SK-N-MC (cell line): ENCODE measurements at regions not wholly inside any gene's neighbourhood (a gene's known extent, or its start where the extent isn't known, plus 50 kb on each side); places are given as distances from the start of the nearest gene placed in this dataset.

Experiments used
- DNase-seq: peaks from one replicate; pipeline ENCODE4 v3.0.0-alpha.2; 2011; ENCODE audit warnings: low read depth, low spot score
- H3K27ac ChIP-seq: fragments of 200-600 bp; sonication (generic); 2 replicates; pipeline ENCODE4 v1.5.1; 2016; ENCODE audit warnings: mixed run types
- H3K36me3 ChIP-seq: fragments of 200-600 bp; sonication (generic); 2 replicates; pipeline ENCODE4 v1.6.1; 2017; ENCODE audit warnings: antibody characterized with exemption, low read length, mixed read lengths; ENCODE audit not compliant: insufficient read depth
- H3K4me3 ChIP-seq: fragments of 200-600 bp; sonication (generic); 2 replicates; pipeline ENCODE4 v1.5.1; 2016
- H3K9ac ChIP-seq: fragments of 200-600 bp; sonication (generic); 2 replicates; pipeline ENCODE4 v1.8.0; 2017; ENCODE audit warnings: mixed run types, mixed read lengths; ENCODE audit not compliant: insufficient read length
- H3K9me3 ChIP-seq: fragments of 200-600 bp; sonication (generic); 2 replicates; pipeline ENCODE4 v1.6.1; 2017; ENCODE audit warnings: low read depth, mild to moderate bottlenecking, antibody characterized with exemption, low read length, moderate library complexity, mixed read lengths
- EZH2 ChIP-seq: fragments of 200-600 bp; sonication (generic); IDR thresholded peaks from one replicate; pipeline ENCODE4 v1.6.1; 2017; ENCODE audit warnings: antibody characterized with exemption
- FOXP2 ChIP-seq: optimal IDR thresholded peaks from 2 replicates; pipeline ENCODE3; 2011; ENCODE audit warnings: mild to moderate bottlenecking, moderate library complexity; ENCODE audit not compliant: insufficient read depth; ENCODE audit errors: extremely low read length, control extremely low read depth
- POLR2AphosphoS5 ChIP-seq: IDR thresholded peaks from 2 replicates; pipeline ENCODE4 v1.6.1; 2012; ENCODE audit warnings: mild to moderate bottlenecking, low read depth, low read length, borderline replicate concordance

DNA sequence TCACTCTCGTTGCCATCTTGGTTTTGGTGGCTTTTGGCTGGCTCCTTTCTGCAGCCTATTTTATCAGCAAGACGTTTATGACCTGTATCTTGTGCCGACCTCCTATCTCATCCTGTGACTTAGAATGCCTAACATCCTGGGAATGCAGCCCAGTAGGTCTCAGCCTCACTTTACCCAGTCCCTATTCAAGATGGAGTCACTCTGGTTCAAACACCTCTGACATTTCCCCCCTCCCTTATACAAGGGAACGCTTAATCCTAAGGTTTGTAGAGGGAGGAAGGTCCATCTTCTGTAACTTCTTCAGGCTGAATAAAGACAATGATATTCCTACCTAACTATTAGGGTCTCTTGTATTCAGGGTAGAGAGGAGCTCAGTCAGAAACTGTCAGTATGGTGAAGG is 79.3 kb upstream of the SPANXB1 start:
- H3K27ac ChIP-seq: no peak overlapping the region
- H3K9me3 ChIP-seq: no peaks in the 10 kb centered on the region
- H3K4me3 ChIP-seq: no peak overlapping the region
- H3K9ac ChIP-seq: no peak overlapping the region
- TF ChIP-seq POLR2AphosphoS5 (no peak), FOXP2 (no peak), EZH2 (no peak)
- H3K36me3 ChIP-seq: no peaks in the 10 kb centered on the region
- no peak for DNase-seq

DNA sequence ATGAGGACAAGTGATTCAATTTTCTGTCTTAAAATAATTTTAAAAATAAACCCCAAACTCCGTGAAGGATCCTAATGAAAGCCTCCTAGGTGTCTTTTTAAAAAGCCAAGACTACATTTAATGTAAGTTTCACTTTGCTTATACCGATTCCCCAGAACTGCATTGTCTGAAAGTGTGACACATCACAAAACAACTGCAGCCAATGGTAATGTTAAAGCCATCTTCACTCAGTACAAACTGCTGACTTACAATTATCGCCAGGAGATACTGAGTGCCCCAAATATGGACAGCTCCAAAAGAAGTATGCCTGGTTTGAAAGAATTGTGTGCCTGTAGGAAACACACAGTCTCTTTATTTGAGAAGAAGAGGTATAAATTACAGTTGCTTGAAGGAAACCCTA is 73.7 kb upstream of the SPANXB1 start:
- DNase-seq: no peak
- no peaks in the 10 kb centered on the region for H3K9me3 ChIP-seq
- H3K4me3 ChIP-seq: no peak overlapping the region
- no peaks in the 10 kb centered on the region for H3K36me3 ChIP-seq
- H3K27ac ChIP-seq: no peak overlapping the region
- no peak for TF ChIP-seq POLR2AphosphoS5
- no peak for TF ChIP-seq FOXP2
- TF ChIP-seq EZH2: no peak
- H3K9ac ChIP-seq: no peak overlapping the region

DNA sequence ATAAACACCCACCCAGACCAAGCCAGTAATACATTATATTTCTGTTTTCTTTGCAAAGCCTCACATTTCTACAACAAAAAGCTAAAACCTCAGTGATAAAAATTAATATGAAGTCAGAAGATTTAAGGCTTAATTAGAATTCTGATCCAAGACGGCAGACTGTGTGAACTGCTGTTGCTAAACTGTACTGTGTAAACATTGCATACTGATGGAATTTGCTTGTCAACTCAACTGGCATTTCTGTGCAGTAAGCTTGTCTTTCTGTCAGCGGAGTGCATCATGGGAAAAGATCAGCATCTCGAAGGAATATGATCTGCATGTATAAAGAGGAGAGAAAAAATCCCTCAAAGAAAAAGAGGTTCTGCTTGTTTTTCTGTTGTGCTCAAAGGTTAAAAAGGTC is 69.4 kb upstream of the SPANXB1 start:
- no peak for DNase-seq
- H3K9me3 ChIP-seq: no peaks in the 10 kb centered on the region
- no peak overlapping the region for H3K27ac ChIP-seq
- H3K9ac ChIP-seq: no peak overlapping the region
- TF ChIP-seq FOXP2 (no peak), POLR2AphosphoS5 (no peak), EZH2 (no peak)
- no peak overlapping the region for H3K4me3 ChIP-seq
- no peaks in the 10 kb centered on the region for H3K36me3 ChIP-seq

DNA sequence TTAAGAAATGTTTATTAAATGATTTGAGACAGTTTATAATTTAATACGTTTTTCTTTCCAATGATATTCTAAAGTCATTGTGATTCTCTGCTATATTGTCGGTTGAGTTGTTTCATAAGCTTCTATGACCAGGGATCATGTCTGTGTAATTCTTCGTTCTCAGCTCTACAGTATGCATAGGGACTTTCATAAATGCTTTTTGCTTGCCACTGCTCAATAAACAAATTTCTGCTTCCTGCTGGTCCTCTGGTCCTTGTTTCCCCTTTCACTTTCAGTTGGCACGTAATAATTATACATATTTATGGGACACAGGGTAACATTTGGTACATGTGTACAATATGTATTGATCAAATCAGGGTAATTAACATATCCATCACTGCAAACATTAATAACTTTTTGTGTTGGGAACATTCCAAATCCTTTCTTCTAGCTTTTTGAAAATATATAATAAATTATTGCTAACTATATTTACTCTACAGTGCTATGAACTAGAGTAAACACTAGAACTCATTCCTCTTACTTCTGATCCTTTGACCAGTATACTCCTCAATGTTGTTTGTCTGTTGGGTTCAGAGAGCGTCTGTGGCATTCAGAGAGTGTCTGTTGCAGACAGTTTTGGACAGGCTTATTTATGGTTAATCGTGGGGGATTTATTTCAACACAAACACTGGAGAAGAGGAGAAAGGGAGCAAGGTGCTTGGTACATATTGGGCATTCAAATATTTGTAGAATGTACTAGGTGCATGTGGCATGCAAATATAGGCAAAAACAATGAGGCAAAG is 68.3 kb upstream of the SPANXB1 start:
- Histone ChIP-seq H3K9me3 (no peaks in the 10 kb centered on the region), H3K9ac (no peak overlapping the region), H3K27ac (no peak overlapping the region), H3K4me3 (no peak overlapping the region), H3K36me3 (no peaks in the 10 kb centered on the region)
- DNase-seq: no peak
- TF ChIP-seq POLR2AphosphoS5: no peak
- no peak for TF ChIP-seq FOXP2
- no peak for TF ChIP-seq EZH2

DNA sequence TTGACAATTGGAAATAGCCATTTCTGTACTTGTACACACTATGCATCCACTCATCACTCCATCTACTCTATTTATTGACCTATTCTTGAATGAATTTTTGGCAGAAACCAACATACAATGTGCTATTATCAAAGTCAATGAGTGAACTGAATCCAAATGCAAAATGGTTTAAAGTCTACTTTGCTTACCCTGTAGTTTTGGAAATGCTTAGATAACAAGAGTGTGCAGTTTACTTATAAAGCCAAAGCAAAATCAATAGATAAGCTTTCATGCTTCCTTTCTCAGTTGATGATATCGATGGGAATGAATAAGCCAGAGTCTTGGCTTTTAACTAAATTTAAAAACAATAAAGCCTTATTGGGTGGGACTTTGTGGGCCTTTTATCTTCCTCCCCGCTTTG is 58.9 kb upstream of the SPANXB1 start:
- Histone ChIP-seq H3K27ac (no peak overlapping the region), H3K36me3 (no peaks in the 10 kb centered on the region), H3K4me3 (no peak overlapping the region), H3K9me3 (no peaks in the 10 kb centered on the region), H3K9ac (no peak overlapping the region)
- TF ChIP-seq POLR2AphosphoS5: no peak
- no peak for DNase-seq

DNA sequence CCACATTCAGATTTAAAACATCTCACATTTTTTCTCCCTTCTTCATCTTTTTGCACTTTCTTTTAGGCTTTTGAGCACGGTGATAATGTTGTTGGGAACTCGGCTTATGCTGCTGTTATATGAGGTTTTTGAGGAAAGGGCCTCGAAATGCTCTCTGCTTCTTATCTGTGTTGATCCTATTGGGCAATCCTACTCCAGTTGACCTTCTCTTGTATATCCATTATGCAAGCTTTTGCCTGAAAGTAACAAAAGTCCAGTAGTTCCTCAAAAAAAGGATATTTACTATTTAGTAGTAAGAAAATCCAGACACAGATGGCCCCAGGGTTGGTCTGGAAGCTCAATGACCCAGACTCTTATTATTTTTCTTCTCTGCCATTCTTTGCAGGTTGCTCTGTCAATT is 57.7 kb upstream of the SPANXB1 start:
- no peak overlapping the region for H3K4me3 ChIP-seq
- no peak overlapping the region for H3K9ac ChIP-seq
- H3K9me3 ChIP-seq: no peaks in the 10 kb centered on the region
- no peak for DNase-seq
- TF ChIP-seq FOXP2: no peak
- TF ChIP-seq POLR2AphosphoS5: no peak
- TF ChIP-seq EZH2: no peak
- H3K27ac ChIP-seq: no peak overlapping the region
- H3K36me3 ChIP-seq: no peaks in the 10 kb centered on the region

DNA sequence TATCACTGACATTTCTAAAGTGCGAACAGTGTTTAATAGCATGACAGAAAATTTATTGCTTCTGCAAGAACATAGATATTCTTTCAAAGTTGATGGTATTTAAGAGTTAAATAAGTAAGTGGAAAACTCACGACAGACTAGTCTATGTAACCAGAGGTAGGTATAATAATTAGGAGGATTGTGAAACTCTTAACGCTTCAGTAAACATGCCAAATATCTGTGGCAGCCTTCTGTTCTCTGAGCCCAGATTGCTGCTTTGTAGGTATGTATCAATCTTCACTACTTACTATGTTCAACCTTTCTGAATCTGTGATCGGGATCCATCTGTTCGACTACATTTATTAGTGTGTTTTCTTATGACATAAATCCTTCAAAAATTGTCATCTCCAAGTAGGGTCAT is 53.6 kb upstream of the SPANXB1 start:
- Histone ChIP-seq H3K9me3 (no peaks in the 10 kb centered on the region), H3K9ac (no peak overlapping the region), H3K36me3 (no peaks in the 10 kb centered on the region), H3K27ac (no peak overlapping the region), H3K4me3 (no peak overlapping the region)
- no peak for DNase-seq
- TF ChIP-seq EZH2 (no peak), POLR2AphosphoS5 (no peak), FOXP2 (no peak)

DNA sequence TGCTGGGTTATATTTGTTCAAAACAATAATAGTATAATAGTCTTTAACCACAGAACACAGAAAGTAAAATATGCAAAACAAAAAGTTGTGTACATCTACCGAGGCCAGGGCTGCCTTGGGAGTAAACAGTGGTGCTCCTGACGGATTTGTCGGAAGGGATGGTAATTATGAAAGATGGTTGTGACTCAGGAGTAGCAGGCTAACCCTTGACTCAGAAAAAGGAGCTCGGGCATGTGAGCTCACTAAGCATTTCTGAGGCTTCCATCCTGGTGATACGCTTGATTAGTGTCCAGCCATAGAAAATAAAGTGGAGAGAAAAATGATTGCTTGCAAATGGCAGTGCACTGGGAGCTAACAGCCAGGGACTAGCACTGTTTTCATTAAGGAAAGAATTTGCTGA is 53.2 kb upstream of the SPANXB1 start:
- TF ChIP-seq EZH2 (no peak), POLR2AphosphoS5 (no peak), FOXP2 (no peak)
- DNase-seq: no peak

More for the DNA sequence above, 53.2 kb upstream of the SPANXB1 start:
- H3K9ac ChIP-seq: no peak overlapping the region
- H3K4me3 ChIP-seq: no peak overlapping the region
- no peaks in the 10 kb centered on the region for H3K36me3 ChIP-seq
- H3K9me3 ChIP-seq: no peaks in the 10 kb centered on the region
- H3K27ac ChIP-seq: no peak overlapping the region
